Keratinocyte (primary cell): ENCODE measurements at regions not wholly inside any gene's neighbourhood (a gene's known extent, or its start where the extent isn't known, plus 50 kb on each side); places are given as distances from the start of the nearest gene placed in this dataset.

Experiments
- EZH2 ChIP-seq: IDR thresholded peaks from one replicate; pipeline ENCODE4 v1.6.1; 2012; ENCODE audit warnings: inconsistent platforms, mild to moderate bottlenecking, low read length, moderate library complexity
- TF ChIP-seq, protein P1 (sequence below), 3 experiments: IDR thresholded peaks in 1 of 3; conservative IDR thresholded peaks in 1 of 3; optimal IDR thresholded peaks in 1 of 3; 2 replicates in 2 of 3; 3 replicates in 1 of 3; pipeline versions ENCODE3 to v1.5.1; 2011; ENCODE audit warnings: low read length in 3 of 3, mild to moderate bottlenecking in 3 of 3, moderate library complexity in 2 of 3, control low read depth in 1 of 3, inconsistent platforms in 1 of 3; ENCODE audit not compliant: insufficient read depth in 2 of 3; ENCODE audit errors: extremely low read depth in 1 of 3

DNA sequence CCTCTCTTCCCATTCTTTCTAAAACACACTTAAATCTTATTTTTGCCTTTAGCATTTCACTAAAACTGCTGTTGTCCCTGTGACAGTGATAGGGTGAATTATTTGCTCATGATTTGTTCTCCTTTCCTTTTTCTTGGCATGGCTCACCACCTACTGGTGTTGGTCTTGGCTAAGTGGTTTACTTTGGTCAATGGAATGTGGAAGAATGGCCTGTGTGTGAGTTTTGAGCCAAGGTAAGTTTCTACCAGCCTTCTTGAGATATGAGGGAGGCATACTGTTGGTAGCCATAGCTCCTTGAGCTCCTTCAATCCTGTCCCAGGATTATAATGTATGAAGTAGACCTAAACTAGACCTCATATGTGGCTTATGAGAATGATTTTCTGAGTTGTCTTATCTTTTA lies 506.3 kb upstream of the RAG2 start:
- TF ChIP-seq EZH2: no peak
- TF ChIP-seq, protein P1, sequence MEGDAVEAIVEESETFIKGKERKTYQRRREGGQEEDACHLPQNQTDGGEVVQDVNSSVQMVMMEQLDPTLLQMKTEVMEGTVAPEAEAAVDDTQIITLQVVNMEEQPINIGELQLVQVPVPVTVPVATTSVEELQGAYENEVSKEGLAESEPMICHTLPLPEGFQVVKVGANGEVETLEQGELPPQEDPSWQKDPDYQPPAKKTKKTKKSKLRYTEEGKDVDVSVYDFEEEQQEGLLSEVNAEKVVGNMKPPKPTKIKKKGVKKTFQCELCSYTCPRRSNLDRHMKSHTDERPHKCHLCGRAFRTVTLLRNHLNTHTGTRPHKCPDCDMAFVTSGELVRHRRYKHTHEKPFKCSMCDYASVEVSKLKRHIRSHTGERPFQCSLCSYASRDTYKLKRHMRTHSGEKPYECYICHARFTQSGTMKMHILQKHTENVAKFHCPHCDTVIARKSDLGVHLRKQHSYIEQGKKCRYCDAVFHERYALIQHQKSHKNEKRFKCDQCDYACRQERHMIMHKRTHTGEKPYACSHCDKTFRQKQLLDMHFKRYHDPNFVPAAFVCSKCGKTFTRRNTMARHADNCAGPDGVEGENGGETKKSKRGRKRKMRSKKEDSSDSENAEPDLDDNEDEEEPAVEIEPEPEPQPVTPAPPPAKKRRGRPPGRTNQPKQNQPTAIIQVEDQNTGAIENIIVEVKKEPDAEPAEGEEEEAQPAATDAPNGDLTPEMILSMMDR (optimal IDR thresholded peaks at IDR 0.05 in 1 of 3, IDR thresholded peaks at IDR 0.05 in 1 of 3, conservative IDR thresholded peaks at IDR 0.05 in 1 of 3; ENCODE audit: extremely low read depth in 1 of 3, insufficient read depth in 2 of 3, low read length in 3 of 3): no peak
